Stimulated activated CD4-positive, alpha-beta T cell treated with anti-CD3 and anti-CD28 coated beads, Interleukin-4, amount 100 ng/mL, for 4 hours (primary cell): ENCODE measurements at regions not wholly inside any gene's neighbourhood (a gene's known extent, or its start where the extent isn't known, plus 50 kb on each side); places are given as distances from the start of the nearest gene placed in this dataset.

Experiments used
- DNase-seq, 2 experiments: peaks; one replicate each; pipeline ENCODE4 v3.0.0-alpha.2; 2020

DNA sequence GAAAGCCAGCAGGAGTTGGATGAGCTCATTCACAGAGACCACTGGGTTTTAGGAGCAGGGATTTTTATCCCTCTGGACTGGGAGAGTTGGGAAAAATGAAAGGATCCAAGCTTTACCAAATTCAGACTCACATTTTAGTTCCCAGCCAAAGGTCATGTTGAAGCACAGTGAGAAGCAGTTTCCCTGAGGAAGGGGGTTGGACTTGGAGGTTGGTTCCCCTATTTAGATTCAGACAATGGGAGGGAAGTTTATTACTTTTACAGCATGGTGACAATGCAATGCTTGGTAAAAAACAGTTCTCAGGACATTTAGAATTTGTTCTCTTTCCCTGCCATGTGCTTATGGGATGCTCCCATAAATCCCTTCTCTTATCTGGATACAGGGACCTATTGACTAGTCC is 57.3 kb upstream of the ZNF648 start:
- DNase-seq = no peak

DNA sequence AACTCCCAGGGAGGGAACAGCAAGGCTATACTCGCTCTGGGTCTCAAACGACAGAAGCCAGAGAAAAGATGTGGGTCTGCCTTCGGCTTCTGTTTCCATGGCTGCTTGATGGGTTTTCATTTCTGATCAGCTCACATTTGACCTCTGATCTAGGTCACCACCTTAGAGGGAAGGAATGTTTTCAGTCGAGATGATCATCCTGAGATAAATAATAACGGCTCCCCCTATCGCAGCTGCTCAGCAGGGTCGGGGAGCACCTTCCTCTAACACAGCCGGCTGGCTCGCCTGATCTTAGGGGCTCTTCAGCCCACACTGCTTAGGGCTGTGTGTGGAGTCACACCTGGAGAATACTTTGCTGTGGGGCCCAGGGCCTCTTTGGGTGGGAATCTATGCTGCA is 53.1 kb upstream of the ZNF648 start:
- DNase-seq = no peak

- no peak for DNase-seq
These were observed 52.5 kb upstream of the ZNF648 start for GRCh38 chr1:182113879-182114626.

DNA sequence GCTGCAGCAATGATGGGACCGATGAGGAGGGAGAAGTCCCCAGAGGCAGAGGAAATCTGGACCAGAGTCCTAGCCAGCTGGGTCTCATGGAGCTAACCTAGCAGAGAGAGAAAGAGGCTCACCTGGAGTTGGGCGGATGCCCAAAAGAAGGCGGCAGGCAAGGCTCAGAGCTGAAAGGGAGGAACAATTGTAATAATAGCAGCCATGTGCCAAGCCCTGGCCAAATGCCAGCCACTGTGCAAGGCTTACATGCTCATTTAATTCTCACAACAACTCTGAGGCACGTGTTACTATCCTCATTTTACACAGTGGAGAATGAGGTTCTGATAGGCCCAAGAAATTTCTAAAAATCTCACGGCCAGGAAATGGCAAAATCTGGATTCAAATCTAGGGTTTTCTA is 50.0 kb upstream of the ZNF648 start:
- DNase-seq = no peak
